Smooth muscle cell (in vitro differentiated cells): ENCODE measurements at regions not wholly inside any gene's neighbourhood (a gene's known extent, or its start where the extent isn't known, plus 50 kb on each side); places are given as distances from the start of the nearest gene placed in this dataset.
"Not testable (repeated sequence)": the region's sequence is repeated elsewhere in the genome, so short reads cannot be mapped to it uniquely, and the experiment has no call there.

Experiments
- DNase-seq: peaks from one replicate; lab custom pipeline; 2025; ENCODE audit not compliant: unreplicated experiment; lab: John Stamatoyannopoulos, UW
- H2AFZ ChIP-seq: fragments of 200-600 bp; sonication (generic); 2 replicates; pipeline ENCODE4 v1.6.0; 2016; ENCODE audit warnings: antibody characterized with exemption, low read depth, mild to moderate bottlenecking
- H3F3A ChIP-seq: fragments of 200-600 bp; sonication (generic); 2 replicates; pipeline ENCODE4 v1.6.0; 2017; ENCODE audit warnings: antibody characterized with exemption, low read depth
- H3K27ac ChIP-seq: fragments of 200-600 bp; sonication (generic); 2 replicates; pipeline ENCODE4 v1.5.1; 2016; ENCODE audit warnings: low read depth, mild to moderate bottlenecking
- H3K27me3 ChIP-seq: fragments of 200-600 bp; sonication (generic); 2 replicates; pipeline ENCODE4 v1.6.1; 2016; ENCODE audit warnings: low read depth, mild to moderate bottlenecking
- H3K36me3 ChIP-seq: fragments of 200-600 bp; sonication (generic); 2 replicates; pipeline ENCODE4 v1.5.1; 2016; ENCODE audit warnings: low read depth
- H3K4me1 ChIP-seq: fragments of 200-600 bp; sonication (generic); 2 replicates; pipeline ENCODE4 v1.5.1; 2016; ENCODE audit warnings: low read depth
- H3K4me2 ChIP-seq: fragments of 200-600 bp; sonication (generic); 2 replicates; pipeline ENCODE4 v1.6.0; 2016; ENCODE audit warnings: mild to moderate bottlenecking
- H3K4me3 ChIP-seq: fragments of 200-600 bp; sonication (generic); 2 replicates; pipeline ENCODE4 v1.5.1; 2016; ENCODE audit warnings: mild to moderate bottlenecking
- H3K79me2 ChIP-seq: fragments of 200-600 bp; sonication (generic); 2 replicates; pipeline ENCODE4 v1.6.0; 2016; ENCODE audit warnings: low read depth, mild to moderate bottlenecking
- H3K9ac ChIP-seq: fragments of 200-600 bp; sonication (generic); 2 replicates; pipeline ENCODE4 v1.6.0; 2016; ENCODE audit warnings: low read depth
- H3K9me3 ChIP-seq: fragments of 200-600 bp; sonication (generic); replicated peaks from 2 replicates; pipeline ENCODE4 v1.5.1; 2016; ENCODE audit warnings: low read depth
- H4K20me1 ChIP-seq: fragments of 200-600 bp; sonication (generic); 2 replicates; pipeline ENCODE4 v1.6.0; 2016; ENCODE audit warnings: low read depth
- CTCF ChIP-seq: fragments of 200-600 bp; sonication (generic); IDR thresholded peaks from 2 replicates; pipeline ENCODE4 v1.5.1; 2017; ENCODE audit warnings: borderline replicate concordance, mild to moderate bottlenecking, antibody characterized with exemption; ENCODE audit not compliant: insufficient read depth, poor library complexity, severe bottlenecking
- WGBS: methylation state at CpG from one replicate; pipeline ENCODE4 v1.1.7; 2016; ENCODE audit warnings: low lambda C conversion rate; 5-methylcytosine and 5-hydroxymethylcytosine counted together

DNA sequence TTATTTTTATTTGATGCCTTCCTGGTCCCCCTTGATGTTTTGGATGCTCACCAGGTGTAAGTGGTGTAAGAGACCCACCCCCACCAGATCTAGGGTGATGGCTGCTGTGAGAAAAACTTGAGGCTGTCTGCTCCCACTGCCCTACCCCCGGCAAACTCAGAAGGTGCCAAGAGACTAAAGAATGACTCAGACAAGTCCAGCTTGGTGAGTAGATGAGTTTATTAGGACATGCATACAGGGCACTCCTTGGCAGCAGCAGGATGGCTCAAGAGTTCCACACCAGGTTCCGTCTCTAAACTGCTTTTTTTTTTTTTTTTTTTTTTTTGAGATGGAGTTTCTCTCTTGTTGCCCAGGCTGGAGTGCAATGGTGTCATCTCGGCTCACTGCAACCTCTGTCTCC is 84.0 kb upstream of the HPF1 start:
- Histone ChIP-seq H4K20me1 (no peaks in the 10 kb centered on the region), H3K9me3 (no peaks in the 10 kb centered on the region), H3K79me2 (no peaks in the 10 kb centered on the region), H3K4me1 (no peaks in the 10 kb centered on the region), H3K4me3 (no peak overlapping the region), H3K36me3 (no peaks in the 10 kb centered on the region), H3K9ac (no peak overlapping the region), H2AFZ (no peak overlapping the region), H3K27me3 (no peaks in the 10 kb centered on the region), H3K27ac (no peak overlapping the region), H3F3A (no peaks in the 10 kb centered on the region), H3K4me2 (no peak overlapping the region)
- DNase-seq, result no peak
- 89% methylated on average over 3 of the region's 3 CpGs for WGBS
- no peak for TF ChIP-seq CTCF

GRCh38 chr4:169840554-169840953 is 82.8 kb upstream of the HPF1 start:
- no peak overlapping the region for H3K4me2 ChIP-seq
- no peaks in the 10 kb centered on the region for H3K27me3 ChIP-seq
- no peaks in the 10 kb centered on the region for H3K79me2 ChIP-seq
- no peaks in the 10 kb centered on the region for H4K20me1 ChIP-seq
- H3K9ac ChIP-seq, result no peak overlapping the region
- no peak for TF ChIP-seq CTCF
- H3K4me3 ChIP-seq, result no peak overlapping the region
- H3K36me3 ChIP-seq, result no peaks in the 10 kb centered on the region
- H2AFZ ChIP-seq, result no peak overlapping the region
- no peaks in the 10 kb centered on the region for H3K9me3 ChIP-seq
- H3K4me1 ChIP-seq, result no peaks in the 10 kb centered on the region
- H3K27ac ChIP-seq, result no peak overlapping the region
- no peak for DNase-seq
- no peaks in the 10 kb centered on the region for H3F3A ChIP-seq
- WGBS, result 62% methylated on average over 3 of the region's 3 CpGs

DNA sequence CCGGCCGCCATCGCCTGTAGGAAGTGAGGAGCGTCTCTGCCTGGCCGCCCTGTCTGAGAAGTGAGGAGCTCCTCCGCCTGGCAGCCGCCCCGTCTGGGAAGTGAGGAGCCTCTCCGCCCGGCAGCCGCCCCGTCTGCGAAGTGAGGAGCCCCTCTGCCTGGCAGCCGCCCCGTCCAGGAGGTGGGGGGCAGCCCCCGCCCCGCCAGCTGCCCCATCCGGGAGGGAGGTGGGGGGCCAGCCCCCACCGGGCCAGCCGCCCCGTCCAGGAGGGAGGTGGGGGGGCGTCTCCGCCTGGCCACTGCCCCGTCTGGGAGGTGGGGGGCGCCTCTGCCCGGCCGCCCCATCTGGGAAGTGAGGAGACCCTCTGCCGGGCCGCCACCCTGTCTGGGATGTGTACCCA is 70.6 kb upstream of the HPF1 start:
- H3K9ac ChIP-seq, H3K4me3 ChIP-seq, H3K79me2 ChIP-seq, H3K36me3 ChIP-seq, H4K20me1 ChIP-seq, H3K27ac ChIP-seq, H3K4me1 ChIP-seq, H3K9me3 ChIP-seq, H2AFZ ChIP-seq, H3F3A ChIP-seq, H3K4me2 ChIP-seq, H3K27me3 ChIP-seq, DNase-seq: not testable (repeated sequence)
- 93% methylated on average over 15 of the region's 29 CpGs for WGBS

GRCh38 chr4:169826634-169827187 is 69.0 kb upstream of the HPF1 start:
- H3K9ac ChIP-seq, result no peak overlapping the region
- no peaks in the 10 kb centered on the region for H3K27me3 ChIP-seq
- H3K9me3 ChIP-seq, result no peaks in the 10 kb centered on the region
- H3K27ac ChIP-seq, result no peak overlapping the region
- TF ChIP-seq CTCF, result no peak
- no peaks in the 10 kb centered on the region for H3K36me3 ChIP-seq
- H4K20me1 ChIP-seq, result no peaks in the 10 kb centered on the region
- no peaks in the 10 kb centered on the region for H3K4me1 ChIP-seq
- no peak overlapping the region for H2AFZ ChIP-seq
- no peaks in the 10 kb centered on the region for H3K79me2 ChIP-seq
- WGBS, result 80% methylated on average over 6 of the region's 6 CpGs
- H3F3A ChIP-seq, result no peaks in the 10 kb centered on the region
- no peak overlapping the region for H3K4me2 ChIP-seq
- H3K4me3 ChIP-seq, result no peak overlapping the region
- DNase-seq, result no peak
